Midbrain (tissue), 1 donor: ENCODE measurements at regions not wholly inside any gene's neighbourhood (a gene's known extent, or its start where the extent isn't known, plus 50 kb on each side); places are given as distances from the start of the nearest gene placed in this dataset.
"Not testable (repeated sequence)": the region's sequence is repeated elsewhere in the genome, so short reads cannot be mapped to it uniquely, and the experiment has no call there.

Experiments
- DNase-seq: peaks from one replicate; lab custom pipeline; 2025; lab: John Stamatoyannopoulos, UW

GRCh38 chr6:85085875-85086274 is 321.5 kb upstream of the TBX18 start:
- DNase-seq, result no peak

- DNase-seq, result no peak
Observed at GRCh38 chr6:85081102-85081501, 316.7 kb upstream of the TBX18 start.

- DNase-seq, result no peak
Observed at GRCh38 chr6:85079761-85080160, 315.4 kb upstream of the TBX18 start.

- no peak for DNase-seq
Observed at GRCh38 chr6:85078058-85078457, 313.7 kb upstream of the TBX18 start.

GRCh38 chr6:85077098-85077497 is 312.7 kb upstream of the TBX18 start:
- DNase-seq, result peak; percentile 8

GRCh38 chr6:85071845-85072244 is 307.4 kb upstream of the TBX18 start:
- not testable (repeated sequence) for DNase-seq

GRCh38 chr6:85069577-85069976 is 305.2 kb upstream of the TBX18 start:
- DNase-seq, result no peak

- no peak for DNase-seq
Observed at GRCh38 chr6:85068221-85068620, 303.8 kb upstream of the TBX18 start.

GRCh38 chr6:85066266-85066665 is 301.9 kb upstream of the TBX18 start:
- no peak for DNase-seq

GRCh38 chr6:85065831-85066230 is 301.4 kb upstream of the TBX18 start:
- no peak for DNase-seq

- no peak for DNase-seq
Observed at GRCh38 chr6:85063611-85064010, 299.2 kb upstream of the TBX18 start.

GRCh38 chr6:85062884-85063283 is 298.5 kb upstream of the TBX18 start:
- DNase-seq, result no peak

GRCh38 chr6:85058806-85059205 is 294.4 kb upstream of the TBX18 start:
- no peak for DNase-seq

GRCh38 chr6:85050149-85050548 is 285.8 kb upstream of the TBX18 start:
- DNase-seq, result no peak

- DNase-seq, result no peak
Observed at GRCh38 chr6:85049282-85049681, 284.9 kb upstream of the TBX18 start.

GRCh38 chr6:85047818-85048217 is 283.4 kb upstream of the TBX18 start:
- DNase-seq, result no peak

GRCh38 chr6:85045767-85046166 is 281.4 kb upstream of the TBX18 start:
- not testable (repeated sequence) for DNase-seq

- no peak for DNase-seq
Observed at GRCh38 chr6:85044361-85044760, 280.0 kb upstream of the TBX18 start.

GRCh38 chr6:85041376-85041775 is 277.0 kb upstream of the TBX18 start:
- no peak for DNase-seq

- DNase-seq, result no peak
Observed at GRCh38 chr6:85037221-85037620, 272.8 kb upstream of the TBX18 start.

- no peak for DNase-seq
Observed at GRCh38 chr6:85035766-85036165, 271.4 kb upstream of the TBX18 start.

- DNase-seq, result no peak
Observed at GRCh38 chr6:85033547-85033946, 269.1 kb upstream of the TBX18 start.

GRCh38 chr6:85026021-85026420 is 261.6 kb upstream of the TBX18 start:
- DNase-seq, result no peak

- DNase-seq, result no peak
Observed at GRCh38 chr6:85023721-85024120, 259.3 kb upstream of the TBX18 start.

- no peak for DNase-seq
Observed at GRCh38 chr6:85017352-85017751, 253.0 kb upstream of the TBX18 start.
